GM12873 (cell line): ENCODE measurements at regions not wholly inside any gene's neighbourhood (a gene's known extent, or its start where the extent isn't known, plus 50 kb on each side); places are given as distances from the start of the nearest gene placed in this dataset.

ENCODE experiments used
- TF ChIP-seq, protein P1 (sequence below): IDR thresholded peaks from 2 replicates; pipeline ENCODE4 v1.5.1; 2012; ENCODE audit warnings: low read depth, mild to moderate bottlenecking, moderate library complexity, low read length, control low read depth; ENCODE audit not compliant: insufficient read depth; ENCODE audit errors: missing control alignments

DNA sequence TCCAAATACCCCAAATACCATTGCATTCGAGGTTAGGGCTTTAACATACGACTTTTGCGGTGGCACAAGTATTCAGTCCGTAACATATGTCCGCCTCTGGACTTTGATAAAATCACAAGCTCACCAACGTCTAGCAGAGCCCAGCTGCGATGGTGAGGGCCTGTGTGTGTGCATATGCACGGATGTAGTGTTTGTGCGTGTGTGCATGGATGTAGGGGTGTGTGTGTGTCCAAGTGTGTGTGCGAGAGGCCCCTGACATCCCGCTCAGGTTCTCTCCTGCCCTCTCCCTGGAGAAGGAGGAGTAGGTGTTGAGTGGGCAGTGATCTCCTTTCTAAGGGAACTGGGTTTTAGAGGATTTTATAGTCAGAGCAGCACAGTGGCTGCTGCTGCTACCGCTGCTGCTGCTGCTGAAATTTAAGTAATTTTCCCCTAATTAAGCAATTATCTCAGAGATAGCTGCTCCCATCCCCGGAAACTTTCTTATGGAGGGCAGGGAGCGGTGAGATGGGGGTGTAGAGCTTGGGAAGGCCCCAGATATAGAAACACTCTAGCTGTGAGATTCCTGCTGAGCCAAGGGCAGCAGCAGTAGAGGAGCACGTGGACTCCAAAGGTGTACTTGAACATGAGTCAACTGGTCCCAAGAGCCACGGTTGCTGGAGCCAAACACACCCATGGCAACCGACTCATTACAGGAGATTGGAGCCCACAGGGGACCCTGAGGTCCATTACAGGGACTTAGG lies 121.7 kb upstream of the SDK2 start:
- TF ChIP-seq, protein P1, sequence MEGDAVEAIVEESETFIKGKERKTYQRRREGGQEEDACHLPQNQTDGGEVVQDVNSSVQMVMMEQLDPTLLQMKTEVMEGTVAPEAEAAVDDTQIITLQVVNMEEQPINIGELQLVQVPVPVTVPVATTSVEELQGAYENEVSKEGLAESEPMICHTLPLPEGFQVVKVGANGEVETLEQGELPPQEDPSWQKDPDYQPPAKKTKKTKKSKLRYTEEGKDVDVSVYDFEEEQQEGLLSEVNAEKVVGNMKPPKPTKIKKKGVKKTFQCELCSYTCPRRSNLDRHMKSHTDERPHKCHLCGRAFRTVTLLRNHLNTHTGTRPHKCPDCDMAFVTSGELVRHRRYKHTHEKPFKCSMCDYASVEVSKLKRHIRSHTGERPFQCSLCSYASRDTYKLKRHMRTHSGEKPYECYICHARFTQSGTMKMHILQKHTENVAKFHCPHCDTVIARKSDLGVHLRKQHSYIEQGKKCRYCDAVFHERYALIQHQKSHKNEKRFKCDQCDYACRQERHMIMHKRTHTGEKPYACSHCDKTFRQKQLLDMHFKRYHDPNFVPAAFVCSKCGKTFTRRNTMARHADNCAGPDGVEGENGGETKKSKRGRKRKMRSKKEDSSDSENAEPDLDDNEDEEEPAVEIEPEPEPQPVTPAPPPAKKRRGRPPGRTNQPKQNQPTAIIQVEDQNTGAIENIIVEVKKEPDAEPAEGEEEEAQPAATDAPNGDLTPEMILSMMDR, result no peak

DNA sequence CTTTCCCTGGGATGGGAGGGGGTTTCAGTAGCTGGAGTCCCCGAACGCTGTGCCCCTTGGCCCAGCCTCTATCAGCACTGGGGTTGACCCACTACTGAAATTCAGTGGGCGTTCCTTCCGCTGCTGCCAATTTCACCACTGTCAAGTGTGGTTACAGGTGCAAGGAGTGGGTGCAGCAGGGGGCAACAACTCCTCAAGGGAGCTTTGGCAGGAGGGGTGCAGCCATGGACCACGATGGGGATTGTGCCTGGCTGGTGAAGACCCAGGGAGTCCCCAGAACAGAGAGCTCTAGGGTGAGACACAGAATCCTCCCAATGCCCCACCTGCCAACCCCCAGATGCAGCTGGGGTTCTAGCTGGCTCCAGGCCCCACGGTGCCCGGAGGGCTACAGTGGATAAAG lies 123.5 kb upstream of the SDK2 start:
- TF ChIP-seq, protein P1, result no peak

DNA sequence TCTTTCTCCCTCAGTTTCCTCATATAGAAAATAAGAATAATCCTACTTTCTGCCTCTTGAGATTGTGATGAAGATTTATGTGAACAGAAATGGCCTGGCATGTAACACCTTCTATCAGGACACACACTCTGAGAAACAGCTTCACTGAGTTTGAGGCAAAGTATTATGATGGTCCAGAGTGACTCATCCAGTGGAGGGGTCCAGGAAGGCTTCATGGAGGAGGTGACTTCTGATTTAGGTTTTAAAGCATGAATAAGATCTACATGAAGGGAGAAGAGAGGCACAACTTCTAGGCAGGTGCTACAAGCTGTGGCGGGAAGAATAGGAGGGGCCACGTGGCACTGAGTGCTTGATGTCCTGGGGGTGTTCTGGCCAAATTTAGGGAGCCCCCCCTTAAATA lies 124.4 kb upstream of the SDK2 start:
- TF ChIP-seq, protein P1, result no peak

DNA sequence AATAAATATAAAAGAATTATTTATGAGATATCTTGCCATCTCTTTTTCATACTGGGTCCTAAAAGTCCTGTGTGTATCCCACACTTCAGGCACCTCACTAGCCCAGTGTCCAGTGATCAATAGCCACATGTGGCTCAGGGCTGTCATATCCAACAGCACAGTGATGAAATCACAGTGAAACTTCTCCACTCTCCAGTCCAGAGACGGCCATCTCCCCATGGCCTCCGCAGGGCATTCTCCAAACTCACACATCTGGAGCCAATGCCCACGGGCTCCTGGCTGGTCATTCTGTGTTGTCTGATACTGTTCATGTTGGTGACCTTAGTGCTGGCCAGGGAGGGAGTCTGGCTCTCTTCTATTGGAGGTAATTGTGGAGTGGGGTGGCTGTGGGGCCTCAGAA lies 125.2 kb upstream of the SDK2 start:
- TF ChIP-seq, protein P1, result no peak

DNA sequence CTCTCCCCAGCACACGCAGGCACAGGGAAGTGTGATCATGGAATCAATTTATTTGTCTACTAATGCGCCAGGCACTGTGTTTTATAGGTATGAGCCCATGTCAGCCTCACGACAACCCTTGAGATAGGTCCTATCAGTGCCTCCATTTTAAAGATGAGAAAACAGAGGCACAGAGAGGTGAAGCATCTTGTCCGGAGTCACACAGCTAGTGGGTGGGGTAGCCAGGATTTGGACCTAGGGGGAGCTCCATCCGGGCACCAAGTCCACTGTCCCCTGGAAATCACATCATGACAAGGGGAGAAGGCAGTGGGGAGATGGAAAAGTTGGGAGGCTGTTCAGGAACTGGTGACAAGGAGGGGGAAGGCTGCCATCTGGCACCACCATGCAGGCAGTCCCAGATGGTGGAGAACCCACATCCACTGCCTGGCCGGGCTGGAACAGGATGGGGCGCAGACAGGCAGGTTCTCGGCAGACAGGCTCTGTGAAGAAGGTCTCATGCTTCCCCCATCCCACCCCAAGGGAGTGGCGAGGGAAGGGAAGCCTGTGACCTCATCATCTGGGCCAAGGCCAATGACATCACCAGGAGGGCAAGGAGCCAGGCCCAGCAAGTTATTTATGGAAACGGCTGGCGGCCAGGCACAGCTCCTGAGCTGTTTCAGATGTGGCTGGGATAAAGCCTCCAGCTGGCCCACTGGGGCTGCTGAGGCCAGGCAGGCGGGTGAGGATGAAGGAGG lies 126.0 kb upstream of the SDK2 start:
- TF ChIP-seq, protein P1, result no peak

GRCh38 chr17:73770849-73771229 lies 126.6 kb upstream of the SDK2 start:
- TF ChIP-seq, protein P1, result no peak

GRCh38 chr17:73772107-73772705 lies 128.0 kb upstream of the SDK2 start:
- TF ChIP-seq, protein P1, result no peak
